Skeletal muscle tissue (tissue), 3 donors: ENCODE measurements at regions not wholly inside any gene's neighbourhood (a gene's known extent, or its start where the extent isn't known, plus 50 kb on each side); places are given as distances from the start of the nearest gene placed in this dataset.
"Not testable (repeated sequence)": the region's sequence is repeated elsewhere in the genome, so short reads cannot be mapped to it uniquely, and the experiment has no call there.

Experiments used
- H3K27ac ChIP-seq: one replicate; pipeline ENCODE4 v1.7.0; 2013; ENCODE audit warnings: mild to moderate bottlenecking, low read depth, low read length, inconsistent platforms
- H3K27me3 ChIP-seq, 3 donors: one replicate each; pipeline ENCODE4 v1.7.0; 2013; ENCODE audit warnings: low read length in 3 of 3; ENCODE audit not compliant: control insufficient read depth in 3 of 3, insufficient read depth in 3 of 3
- H3K36me3 ChIP-seq, 3 donors: one replicate each; pipeline ENCODE4 v1.7.0; 2013; ENCODE audit warnings: low read length in 3 of 3; ENCODE audit not compliant: control insufficient read depth in 3 of 3, insufficient read depth in 3 of 3
- H3K4me1 ChIP-seq, 3 donors: one replicate each; pipeline ENCODE4 v1.7.0; 2013; ENCODE audit warnings: low read length in 3 of 3, mild to moderate bottlenecking in 3 of 3; ENCODE audit not compliant: control insufficient read depth in 3 of 3, insufficient read depth in 3 of 3
- H3K4me3 ChIP-seq, 3 donors: one replicate each; pipeline ENCODE4 v1.7.0; 2013; ENCODE audit warnings: low read length in 3 of 3
- H3K9ac ChIP-seq, 3 donors: one replicate each; pipeline ENCODE4 v1.7.0; 2013; ENCODE audit warnings: low read length in 3 of 3, mild to moderate bottlenecking in 3 of 3, moderate library complexity in 2 of 3, low read depth in 1 of 3
- H3K9me3 ChIP-seq, 3 donors: one replicate each; pipeline ENCODE4 v1.7.0; 2013; ENCODE audit warnings: low read length in 3 of 3; ENCODE audit not compliant: control insufficient read depth in 3 of 3
- donor health status: Osteomylitis.

- no peaks in the 10 kb centered on the region for H3K36me3 ChIP-seq
- peak overlapping the region; percentile 94 for H3K27ac ChIP-seq
- H3K27me3 ChIP-seq: no peaks in the 10 kb centered on the region
- peak overlapping the region in 2 of 3 donors; percentile 13 to 49 for H3K4me3 ChIP-seq
- peaks cover 12 to 21% (median 20%) of the 10 kb centered on the region in 3 donors for H3K4me1 ChIP-seq
- H3K9me3 ChIP-seq: no peaks in the 10 kb centered on the region
- H3K9ac ChIP-seq: peak overlapping the region in 1 of 3 donors; percentile 47
Measured at GRCh38 chr20:19047040-19047950, 165.1 kb upstream of the SLC24A3 start.

GRCh38 chr20:19047951-19048296, 164.5 kb upstream of the SLC24A3 start:
- peaks cover 12 to 21% (median 20%) of the 10 kb centered on the region in 3 donors for H3K4me1 ChIP-seq
- no peaks in the 10 kb centered on the region for H3K9me3 ChIP-seq
- H3K4me3 ChIP-seq: peak overlapping the region in 2 of 3 donors; percentile 13 to 49
- H3K9ac ChIP-seq: no peak overlapping the region
- peak overlapping the region; percentile 94 for H3K27ac ChIP-seq
- H3K27me3 ChIP-seq: no peaks in the 10 kb centered on the region
- no peaks in the 10 kb centered on the region for H3K36me3 ChIP-seq

- no peaks in the 10 kb centered on the region for H3K36me3 ChIP-seq
- peak overlapping the region; percentile 13 to 79 (median 74) for H3K9ac ChIP-seq
- peaks cover 12 to 21% (median 20%) of the 10 kb centered on the region in 3 donors for H3K4me1 ChIP-seq
- peak overlapping the region; percentile 51 to 71 (median 62) for H3K4me3 ChIP-seq
- peak overlapping the region; percentile 94 for H3K27ac ChIP-seq
- no peaks in the 10 kb centered on the region for H3K9me3 ChIP-seq
- no peaks in the 10 kb centered on the region for H3K27me3 ChIP-seq
Measured at GRCh38 chr20:19048995-19049501, 163.4 kb upstream of the SLC24A3 start.

GRCh38 chr20:19049514-19049913, 162.9 kb upstream of the SLC24A3 start:
- no peaks in the 10 kb centered on the region for H3K36me3 ChIP-seq
- H3K9me3 ChIP-seq: no peaks in the 10 kb centered on the region
- no peaks in the 10 kb centered on the region for H3K27me3 ChIP-seq
- H3K4me3 ChIP-seq: peak overlapping the region; percentile 51 to 71 (median 62)
- H3K9ac ChIP-seq: peak overlapping the region; percentile 13 to 79 (median 74)
- peaks cover 12 to 21% (median 20%) of the 10 kb centered on the region in 3 donors for H3K4me1 ChIP-seq
- H3K27ac ChIP-seq: peak overlapping the region; percentile 94

- H3K27me3 ChIP-seq: no peaks in the 10 kb centered on the region
- H3K4me3 ChIP-seq: no peak overlapping the region
- no peaks in the 10 kb centered on the region for H3K4me1 ChIP-seq
- no peak overlapping the region for H3K9ac ChIP-seq
- peaks cover 0 to 8% (median 0%) of the 10 kb centered on the region in 3 donors for H3K9me3 ChIP-seq
- H3K27ac ChIP-seq: no peak overlapping the region
- no peaks in the 10 kb centered on the region for H3K36me3 ChIP-seq
Measured at GRCh38 chr20:19056909-19057308, 155.5 kb upstream of the SLC24A3 start.

GRCh38 chr20:19064788-19065187, 147.7 kb upstream of the SLC24A3 start:
- H3K4me3 ChIP-seq, H3K9ac ChIP-seq, H3K9me3 ChIP-seq, H3K4me1 ChIP-seq, H3K27me3 ChIP-seq, H3K27ac ChIP-seq, H3K36me3 ChIP-seq: not testable (repeated sequence)

GRCh38 chr20:19067986-19068385, 144.5 kb upstream of the SLC24A3 start:
- Histone ChIP-seq H3K4me3 (no peak overlapping the region), H3K4me1 (no peaks in the 10 kb centered on the region), H3K9me3 (no peaks in the 10 kb centered on the region), H3K9ac (no peak overlapping the region), H3K36me3 (no peaks in the 10 kb centered on the region), H3K27ac (no peak overlapping the region), H3K27me3 (no peaks in the 10 kb centered on the region)

- H3K27me3 ChIP-seq: no peaks in the 10 kb centered on the region
- H3K27ac ChIP-seq: no peak overlapping the region
- H3K4me3 ChIP-seq: no peak overlapping the region
- no peak overlapping the region for H3K9ac ChIP-seq
- H3K9me3 ChIP-seq: no peaks in the 10 kb centered on the region
- H3K4me1 ChIP-seq: no peaks in the 10 kb centered on the region
- H3K36me3 ChIP-seq: no peaks in the 10 kb centered on the region
Measured at GRCh38 chr20:19070026-19070425, 142.4 kb upstream of the SLC24A3 start.

- no peaks in the 10 kb centered on the region for H3K9me3 ChIP-seq
- no peak overlapping the region for H3K27ac ChIP-seq
- no peaks in the 10 kb centered on the region for H3K36me3 ChIP-seq
- H3K4me1 ChIP-seq: peaks cover 0 to 3% (median 0%) of the 10 kb centered on the region in 3 donors
- no peaks in the 10 kb centered on the region for H3K27me3 ChIP-seq
- no peak overlapping the region for H3K4me3 ChIP-seq
- no peak overlapping the region for H3K9ac ChIP-seq
Measured at GRCh38 chr20:19070681-19071445, 141.6 kb upstream of the SLC24A3 start.

GRCh38 chr20:19071446-19071725, 141.1 kb upstream of the SLC24A3 start:
- Histone ChIP-seq H3K27ac (no peak overlapping the region), H3K36me3 (no peaks in the 10 kb centered on the region), H3K9me3 (no peaks in the 10 kb centered on the region), H3K9ac (no peak overlapping the region), H3K27me3 (no peaks in the 10 kb centered on the region), H3K4me1 (peaks cover 0 to 3% (median 0%) of the 10 kb centered on the region in 3 donors), H3K4me3 (no peak overlapping the region)
